MM.1S (cell line): ENCODE measurements at regions not wholly inside any gene's neighbourhood (a gene's known extent, or its start where the extent isn't known, plus 50 kb on each side); places are given as distances from the start of the nearest gene placed in this dataset.

Experiments used
- EZH2 ChIP-seq: fragments of 300-600 bp; sonication (generic); optimal IDR thresholded peaks from 2 replicates; pipeline ENCODE3; 2017; ENCODE audit warnings: low read depth, mild to moderate bottlenecking, antibody characterized with exemption, low read length, mixed read lengths
- TF ChIP-seq, protein P1 (sequence below): fragments of 300-600 bp; sonication (generic); IDR thresholded peaks from 2 replicates; pipeline ENCODE4 v1.5.1; 2016; ENCODE audit warnings: antibody characterized with exemption, low read length, mixed read lengths

- TF ChIP-seq, protein P1, sequence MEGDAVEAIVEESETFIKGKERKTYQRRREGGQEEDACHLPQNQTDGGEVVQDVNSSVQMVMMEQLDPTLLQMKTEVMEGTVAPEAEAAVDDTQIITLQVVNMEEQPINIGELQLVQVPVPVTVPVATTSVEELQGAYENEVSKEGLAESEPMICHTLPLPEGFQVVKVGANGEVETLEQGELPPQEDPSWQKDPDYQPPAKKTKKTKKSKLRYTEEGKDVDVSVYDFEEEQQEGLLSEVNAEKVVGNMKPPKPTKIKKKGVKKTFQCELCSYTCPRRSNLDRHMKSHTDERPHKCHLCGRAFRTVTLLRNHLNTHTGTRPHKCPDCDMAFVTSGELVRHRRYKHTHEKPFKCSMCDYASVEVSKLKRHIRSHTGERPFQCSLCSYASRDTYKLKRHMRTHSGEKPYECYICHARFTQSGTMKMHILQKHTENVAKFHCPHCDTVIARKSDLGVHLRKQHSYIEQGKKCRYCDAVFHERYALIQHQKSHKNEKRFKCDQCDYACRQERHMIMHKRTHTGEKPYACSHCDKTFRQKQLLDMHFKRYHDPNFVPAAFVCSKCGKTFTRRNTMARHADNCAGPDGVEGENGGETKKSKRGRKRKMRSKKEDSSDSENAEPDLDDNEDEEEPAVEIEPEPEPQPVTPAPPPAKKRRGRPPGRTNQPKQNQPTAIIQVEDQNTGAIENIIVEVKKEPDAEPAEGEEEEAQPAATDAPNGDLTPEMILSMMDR = peak; percentile 37
- TF ChIP-seq EZH2 = no peak
Measured at GRCh38 chr14:21990116-21990515, 316.5 kb upstream of the OR4E1 start.
